22Rv1 (cell line): ENCODE measurements at regions not wholly inside any gene's neighbourhood (a gene's known extent, or its start where the extent isn't known, plus 50 kb on each side); places are given as distances from the start of the nearest gene placed in this dataset.

ENCODE experiments used
- H3K27ac ChIP-seq: fragments of 450-650 bp; 2 replicates; pipeline ENCODE4 v1.5.1; 2017
- CTCF ChIP-seq: fragments of 450-650 bp; IDR thresholded peaks from 2 replicates; pipeline ENCODE4 v1.5.1; 2017; ENCODE audit warnings: mild to moderate bottlenecking
- ZFX ChIP-seq: fragments of 450-650 bp; IDR thresholded peaks from 2 replicates; pipeline ENCODE4 v1.6.1; 2017; ENCODE audit warnings: antibody characterized with exemption, borderline replicate concordance

- TF ChIP-seq ZFX (no peak), CTCF (no peak)
- H3K27ac ChIP-seq, result no peak overlapping the region
Observed at GRCh38 chr11:128209138-128209435, 378.3 kb downstream of the ETS1 start.

GRCh38 chr11:128208329-128209137 is 378.8 kb downstream of the ETS1 start:
- TF ChIP-seq ZFX (no peak), CTCF (no peak)
- H3K27ac ChIP-seq, result no peak overlapping the region

- H3K27ac ChIP-seq, result no peak overlapping the region
- TF ChIP-seq CTCF (no peak), ZFX (no peak)
Observed at GRCh38 chr11:128207861-128208321, 379.5 kb downstream of the ETS1 start.

GRCh38 chr11:128206461-128206860 is 380.9 kb downstream of the ETS1 start:
- no peak overlapping the region for H3K27ac ChIP-seq
- no peak for TF ChIP-seq CTCF
- TF ChIP-seq ZFX, result no peak

GRCh38 chr11:128205796-128206195 is 381.6 kb downstream of the ETS1 start:
- TF ChIP-seq ZFX (no peak), CTCF (no peak)
- H3K27ac ChIP-seq, result no peak overlapping the region

- no peak overlapping the region for H3K27ac ChIP-seq
- TF ChIP-seq ZFX (no peak), CTCF (no peak)
Observed at GRCh38 chr11:128204898-128205297, 382.5 kb downstream of the ETS1 start.

GRCh38 chr11:128201801-128202200 is 385.6 kb downstream of the ETS1 start:
- H3K27ac ChIP-seq, result no peak overlapping the region
- TF ChIP-seq ZFX, result no peak
- TF ChIP-seq CTCF, result no peak
